Fibroblast of lung (primary cell): ENCODE measurements at regions not wholly inside any gene's neighbourhood (a gene's known extent, or its start where the extent isn't known, plus 50 kb on each side); places are given as distances from the start of the nearest gene placed in this dataset.

ENCODE experiments used
- DNase-seq, 2 donors: peaks; one replicate each; pipeline versions ENCODE4 v3.0.0 to v3.0.0-alpha.2; 2010; ENCODE audit warnings: low read depth in 2 of 2
- H2AFZ ChIP-seq: 2 replicates; pipeline ENCODE4 v1.5.1; 2012; ENCODE audit warnings: low read length, control low read depth, inconsistent platforms
- H3K27ac ChIP-seq: 2 replicates; pipeline ENCODE4 v1.5.1; 2011; ENCODE audit warnings: low read length, control low read depth; ENCODE audit not compliant: insufficient read depth
- H3K27me3 ChIP-seq: 2 replicates; pipeline ENCODE4 v1.5.1; 2011; ENCODE audit warnings: mild to moderate bottlenecking, low read length; ENCODE audit not compliant: control insufficient read depth, insufficient read depth
- H3K36me3 ChIP-seq: 2 replicates; pipeline ENCODE4 v1.5.1; 2011; ENCODE audit warnings: low read length; ENCODE audit not compliant: control insufficient read depth, insufficient read depth
- H3K4me1 ChIP-seq: 2 replicates; pipeline ENCODE4 v1.5.1; 2011; ENCODE audit warnings: low read length; ENCODE audit not compliant: control insufficient read depth, insufficient read depth; ENCODE audit errors: extremely low read depth
- H3K4me2 ChIP-seq: 2 replicates; pipeline ENCODE4 v1.5.1; 2011; ENCODE audit warnings: low read length, control low read depth; ENCODE audit not compliant: insufficient read depth; ENCODE audit errors: extremely low read depth
- H3K4me3 ChIP-seq, 4 experiments: fragments of 200-600 bp in 1 of 4; sonication (generic) in 1 of 4; replicated peaks in 1 of 4; 2 replicates each; pipeline ENCODE4 v1.5.1; 2011 to 2016; ENCODE audit warnings: low read length in 4 of 4, low read depth in 3 of 4, mild to moderate bottlenecking in 3 of 4, control low read depth in 2 of 4, inconsistent platforms in 1 of 4, mixed read lengths in 1 of 4; ENCODE audit not compliant: insufficient read depth in 1 of 4; ENCODE audit errors: control extremely low read depth in 1 of 4
- H3K79me2 ChIP-seq: 2 replicates; pipeline ENCODE4 v1.5.1; 2012; ENCODE audit warnings: mild to moderate bottlenecking, low read length, inconsistent platforms; ENCODE audit not compliant: control insufficient read depth, insufficient read depth
- H3K9ac ChIP-seq: 2 replicates; pipeline ENCODE4 v1.5.1; 2011; ENCODE audit warnings: mild to moderate bottlenecking, low read length, control low read depth; ENCODE audit not compliant: insufficient read depth
- H3K9me3 ChIP-seq: 2 replicates; pipeline ENCODE4 v1.5.1; 2012; ENCODE audit warnings: low read depth, low read length; ENCODE audit not compliant: control insufficient read depth, insufficient read depth
- H4K20me1 ChIP-seq: 2 replicates; pipeline ENCODE4 v1.5.1; 2011; ENCODE audit warnings: low read length; ENCODE audit not compliant: control insufficient read depth, insufficient read depth; ENCODE audit errors: extremely low read depth
- EZH2 ChIP-seq: IDR thresholded peaks from 2 replicates; pipeline ENCODE4 v1.5.1; 2012; ENCODE audit warnings: low read length, control low read depth, mild to moderate bottlenecking; ENCODE audit errors: missing control alignments
- TF ChIP-seq, protein P1 (sequence below), 2 donors: IDR thresholded peaks in 1 of 2; conservative IDR thresholded peaks in 1 of 2; 1 replicate in 1 of 2; 2 replicates in 1 of 2; pipeline ENCODE4 v1.5.1; 2011 to 2012; ENCODE audit warnings: low read length in 2 of 2, control low read depth in 1 of 2, inconsistent platforms in 1 of 2, low read depth in 1 of 2, mild to moderate bottlenecking in 1 of 2

DNA sequence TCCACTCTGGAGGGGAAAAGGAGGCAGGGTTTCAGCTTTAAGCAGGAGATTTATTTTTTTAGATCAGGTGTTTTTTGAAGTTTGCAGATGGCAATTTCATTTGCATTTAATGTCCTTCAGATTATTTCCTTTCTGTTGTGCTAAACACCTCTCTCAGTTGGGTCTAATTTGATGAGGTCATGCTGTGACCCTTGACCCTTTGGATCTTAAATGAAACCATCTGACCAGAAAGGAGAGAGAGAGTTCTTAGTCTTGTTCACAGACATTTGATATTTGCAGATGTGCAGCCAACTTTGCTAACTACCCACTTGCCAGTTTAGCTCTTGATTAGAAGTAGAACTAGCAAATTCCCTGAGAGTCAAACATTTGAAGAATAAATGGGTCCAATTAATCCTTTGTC is 101.5 kb upstream of the RAB11FIP2 start:
- H2AFZ ChIP-seq, result no peak overlapping the region
- no peaks in the 10 kb centered on the region for H3K9me3 ChIP-seq
- no peaks in the 10 kb centered on the region for H3K4me1 ChIP-seq
- H3K36me3 ChIP-seq, result no peaks in the 10 kb centered on the region
- H3K79me2 ChIP-seq, result no peaks in the 10 kb centered on the region
- no peak overlapping the region for H3K9ac ChIP-seq
- H3K4me3 ChIP-seq, result no peak overlapping the region
- H4K20me1 ChIP-seq, result no peaks in the 10 kb centered on the region
- H3K27me3 ChIP-seq, result no peaks in the 10 kb centered on the region
- H3K27ac ChIP-seq, result no peak overlapping the region
- TF ChIP-seq, protein P1, sequence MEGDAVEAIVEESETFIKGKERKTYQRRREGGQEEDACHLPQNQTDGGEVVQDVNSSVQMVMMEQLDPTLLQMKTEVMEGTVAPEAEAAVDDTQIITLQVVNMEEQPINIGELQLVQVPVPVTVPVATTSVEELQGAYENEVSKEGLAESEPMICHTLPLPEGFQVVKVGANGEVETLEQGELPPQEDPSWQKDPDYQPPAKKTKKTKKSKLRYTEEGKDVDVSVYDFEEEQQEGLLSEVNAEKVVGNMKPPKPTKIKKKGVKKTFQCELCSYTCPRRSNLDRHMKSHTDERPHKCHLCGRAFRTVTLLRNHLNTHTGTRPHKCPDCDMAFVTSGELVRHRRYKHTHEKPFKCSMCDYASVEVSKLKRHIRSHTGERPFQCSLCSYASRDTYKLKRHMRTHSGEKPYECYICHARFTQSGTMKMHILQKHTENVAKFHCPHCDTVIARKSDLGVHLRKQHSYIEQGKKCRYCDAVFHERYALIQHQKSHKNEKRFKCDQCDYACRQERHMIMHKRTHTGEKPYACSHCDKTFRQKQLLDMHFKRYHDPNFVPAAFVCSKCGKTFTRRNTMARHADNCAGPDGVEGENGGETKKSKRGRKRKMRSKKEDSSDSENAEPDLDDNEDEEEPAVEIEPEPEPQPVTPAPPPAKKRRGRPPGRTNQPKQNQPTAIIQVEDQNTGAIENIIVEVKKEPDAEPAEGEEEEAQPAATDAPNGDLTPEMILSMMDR (conservative IDR thresholded peaks at IDR 0.05 in 1 of 2, IDR thresholded peaks at IDR 0.05 in 1 of 2; ENCODE audit: low read depth in 1 of 2, low read length in 2 of 2), result no peak
- TF ChIP-seq EZH2, result no peak
- H3K4me2 ChIP-seq, result no peak overlapping the region
- DNase-seq, result no peak

DNA sequence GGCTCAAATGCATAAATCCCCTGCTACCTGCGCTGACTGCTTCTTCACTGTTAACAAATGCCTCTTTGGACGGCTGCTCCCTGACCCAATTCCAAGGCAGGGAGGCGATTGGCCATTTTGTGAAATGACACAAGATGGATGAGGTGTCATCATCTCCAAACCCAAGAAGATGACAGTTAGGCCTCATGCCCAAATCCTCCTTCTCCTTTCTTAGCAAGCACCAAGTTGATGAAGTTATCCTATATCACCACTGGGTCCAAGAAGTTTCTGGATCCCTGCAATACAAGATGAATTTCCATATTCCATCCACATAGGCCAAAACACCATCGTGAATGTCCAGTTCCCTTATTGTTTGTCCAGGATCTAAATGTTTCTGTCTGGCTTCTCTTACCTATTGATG is 98.5 kb upstream of the RAB11FIP2 start:
- H3K4me2 ChIP-seq, result no peak overlapping the region
- H3K27me3 ChIP-seq, result no peaks in the 10 kb centered on the region
- H4K20me1 ChIP-seq, result no peaks in the 10 kb centered on the region
- no peak overlapping the region for H3K9ac ChIP-seq
- no peaks in the 10 kb centered on the region for H3K9me3 ChIP-seq
- no peak overlapping the region for H3K4me3 ChIP-seq
- DNase-seq, result no peak
- no peaks in the 10 kb centered on the region for H3K4me1 ChIP-seq
- H3K79me2 ChIP-seq, result no peaks in the 10 kb centered on the region
- TF ChIP-seq, protein P1 (conservative IDR thresholded peaks at IDR 0.05 in 1 of 2, IDR thresholded peaks at IDR 0.05 in 1 of 2; ENCODE audit: low read depth in 1 of 2, low read length in 2 of 2), result no peak
- no peak for TF ChIP-seq EZH2
- no peaks in the 10 kb centered on the region for H3K36me3 ChIP-seq
- H2AFZ ChIP-seq, result no peak overlapping the region
- H3K27ac ChIP-seq, result no peak overlapping the region

DNA sequence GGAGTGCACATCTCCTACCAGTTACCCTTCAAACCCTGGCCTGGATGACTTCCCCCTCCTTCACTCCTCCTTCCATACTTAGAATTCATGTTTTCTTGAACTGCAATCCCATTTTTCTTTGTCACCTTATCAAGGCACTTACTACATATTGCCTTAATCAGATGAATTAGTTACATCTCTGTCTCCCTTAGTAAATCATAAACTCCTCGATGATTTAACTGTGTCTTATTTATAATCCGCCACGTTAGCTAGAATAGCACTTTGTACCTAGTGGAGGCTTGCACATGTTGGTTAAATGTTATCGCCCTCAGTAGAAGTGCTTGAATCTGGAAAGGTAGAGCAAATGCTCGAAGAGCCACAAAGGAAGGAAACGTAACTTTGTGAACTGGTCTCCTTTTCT is 94.7 kb upstream of the RAB11FIP2 start:
- Histone ChIP-seq H3K36me3 (no peaks in the 10 kb centered on the region), H3K4me3 (no peak overlapping the region), H2AFZ (no peak overlapping the region), H3K79me2 (no peaks in the 10 kb centered on the region), H4K20me1 (no peaks in the 10 kb centered on the region), H3K27ac (no peak overlapping the region), H3K4me2 (no peak overlapping the region), H3K27me3 (no peaks in the 10 kb centered on the region), H3K9me3 (no peaks in the 10 kb centered on the region), H3K9ac (no peak overlapping the region), H3K4me1 (no peaks in the 10 kb centered on the region)
- TF ChIP-seq, protein P1 (conservative IDR thresholded peaks at IDR 0.05 in 1 of 2, IDR thresholded peaks at IDR 0.05 in 1 of 2; ENCODE audit: low read depth in 1 of 2, low read length in 2 of 2), result no peak
- no peak for TF ChIP-seq EZH2
- no peak for DNase-seq
